Neural progenitor cell (in vitro differentiated cells): ENCODE measurements at regions not wholly inside any gene's neighbourhood (a gene's known extent, or its start where the extent isn't known, plus 50 kb on each side); places are given as distances from the start of the nearest gene placed in this dataset.
A peak's percentile ranks its signal among the peaks of the same experiment; 100 is the strongest.

ENCODE experiments used
- DNase-seq: peaks from one replicate; pipeline ENCODE4 v3.0.0-alpha.2; 2016; ENCODE audit warnings: low spot score
- H2AFZ ChIP-seq: fragments of 200-600 bp; sonication (generic); replicated peaks from 2 replicates; pipeline ENCODE4 v1.6.1; 2016; ENCODE audit warnings: antibody characterized with exemption
- H3F3A ChIP-seq: fragments of 200-600 bp; sonication (generic); 2 replicates; pipeline ENCODE4 v1.6.1; 2016; ENCODE audit warnings: antibody characterized with exemption, low read depth
- H3K27ac ChIP-seq: fragments of 200-600 bp; sonication (generic); 2 replicates; pipeline ENCODE4 v1.5.1; 2016; ENCODE audit warnings: mild to moderate bottlenecking
- H3K27me3 ChIP-seq: fragments of 200-600 bp; sonication (generic); 2 replicates; pipeline ENCODE4 v1.6.1; 2016; ENCODE audit warnings: mild to moderate bottlenecking, moderate library complexity
- H3K36me3 ChIP-seq: fragments of 200-600 bp; sonication (generic); 2 replicates; pipeline ENCODE4 v1.5.1; 2016
- H3K4me1 ChIP-seq: fragments of 200-600 bp; sonication (generic); 2 replicates; pipeline ENCODE4 v1.6.1; 2016; ENCODE audit warnings: mixed run types
- H3K4me2 ChIP-seq: fragments of 200-600 bp; sonication (generic); 2 replicates; pipeline ENCODE4 v1.6.1; 2016
- H3K4me3 ChIP-seq: fragments of 200-600 bp; sonication (generic); 2 replicates; pipeline ENCODE4 v1.5.1; 2016
- H3K79me2 ChIP-seq: fragments of 200-600 bp; sonication (generic); 2 replicates; pipeline ENCODE4 v1.6.1; 2016; ENCODE audit warnings: low read depth
- H3K9ac ChIP-seq: fragments of 200-600 bp; sonication (generic); 2 replicates; pipeline ENCODE4 v1.6.1; 2016
- H3K9me3 ChIP-seq: fragments of 200-600 bp; sonication (generic); 2 replicates; pipeline ENCODE4 v1.5.1; 2016; ENCODE audit warnings: low read depth
- H4K20me1 ChIP-seq: fragments of 200-600 bp; sonication (generic); 2 replicates; pipeline ENCODE4 v1.6.1; 2016; ENCODE audit warnings: low read depth
- H3K27ac Mint-ChIP-seq: 3 replicates; pipeline ENCODE4 v1.8.0; 2021; ENCODE audit warnings: mixed read lengths
- H3K27me3 Mint-ChIP-seq: 2 replicates; pipeline ENCODE4 v1.8.0; 2022; ENCODE audit warnings: low read depth, mild to moderate bottlenecking, inconsistent platforms, moderate library complexity, mixed read lengths; ENCODE audit not compliant: insufficient read depth
- H3K36me3 Mint-ChIP-seq: 3 replicates; pipeline ENCODE4 v1.8.0; 2021; ENCODE audit warnings: mixed read lengths
- H3K4me1 Mint-ChIP-seq: 3 replicates; pipeline ENCODE4 v1.8.0; 2021; ENCODE audit warnings: mixed read lengths
- H3K4me3 Mint-ChIP-seq: 3 replicates; pipeline ENCODE4 v1.8.0; 2021; ENCODE audit warnings: mild to moderate bottlenecking, moderate library complexity, mixed read lengths
- H3K9me3 Mint-ChIP-seq: 3 replicates; pipeline ENCODE4 v1.8.0; 2020; ENCODE audit warnings: mixed read lengths
- CTCF ChIP-seq: fragments of 200-600 bp; sonication (generic); IDR thresholded peaks from 2 replicates; pipeline ENCODE4 v1.5.1; 2017; ENCODE audit warnings: antibody characterized with exemption, mild to moderate bottlenecking
- EZH2 ChIP-seq: fragments of 200-600 bp; sonication (generic); IDR thresholded peaks from 2 replicates; pipeline ENCODE4 v1.6.1; 2017; ENCODE audit warnings: antibody characterized with exemption, mild to moderate bottlenecking, moderate library complexity
- EZH2phosphoT487 ChIP-seq: fragments of 200-600 bp; sonication (generic); IDR thresholded peaks from 2 replicates; pipeline ENCODE4 v1.6.1; 2017; ENCODE audit warnings: antibody characterized with exemption

DNA sequence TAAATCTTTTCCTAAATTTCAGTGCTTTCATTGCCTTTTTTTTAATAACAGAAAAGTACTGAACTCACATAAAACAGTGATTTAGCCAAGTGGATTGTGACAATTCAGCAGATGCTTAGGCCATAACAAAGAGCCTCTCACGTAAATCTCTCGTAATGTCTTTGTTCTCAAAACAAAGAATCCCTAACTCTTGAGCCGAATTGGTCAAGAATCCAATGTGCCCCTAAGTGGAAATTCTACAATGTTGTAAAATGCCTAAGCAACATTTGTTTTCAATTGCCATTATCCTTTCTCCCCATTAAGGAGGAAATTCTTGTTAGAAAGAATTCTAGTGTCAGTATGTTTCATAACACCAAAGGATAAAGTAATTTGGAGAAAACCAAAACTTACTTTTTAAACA, 235.7 kb upstream of the THBS1 start:
- no peaks in the 10 kb centered on the region for H3K36me3 Mint-ChIP-seq
- peak overlapping the region; percentile 85 for H3K27ac ChIP-seq
- peaks cover 12% of the 10 kb centered on the region for H3K9me3 Mint-ChIP-seq
- no peak overlapping the region for H3K4me3 Mint-ChIP-seq
- no peaks in the 10 kb centered on the region for H3K27me3 ChIP-seq
- H3K27me3 Mint-ChIP-seq = peaks cover 2% of the 10 kb centered on the region
- peaks cover 18% of the 10 kb centered on the region for H3K36me3 ChIP-seq
- H3K4me1 Mint-ChIP-seq = peaks cover 12% of the 10 kb centered on the region
- DNase-seq = peak; percentile 76
- H3K4me1 ChIP-seq = peaks cover 32% of the 10 kb centered on the region
- H2AFZ ChIP-seq = no peak overlapping the region
- no peaks in the 10 kb centered on the region for H4K20me1 ChIP-seq
- peaks cover 36% of the 10 kb centered on the region for H3F3A ChIP-seq
- H3K27ac Mint-ChIP-seq = no peak overlapping the region
- H3K79me2 ChIP-seq = no peaks in the 10 kb centered on the region
- TF ChIP-seq EZH2 (no peak), EZH2phosphoT487 (no peak), CTCF (no peak)
- H3K4me2 ChIP-seq = peak overlapping the region; percentile 46
- H3K9me3 ChIP-seq = peaks cover 16% of the 10 kb centered on the region
- H3K9ac ChIP-seq = no peak overlapping the region
- no peak overlapping the region for H3K4me3 ChIP-seq

- Histone ChIP-seq H3K27me3 (no peaks in the 10 kb centered on the region), H3K4me2 (no peak overlapping the region), H3K4me1 (peaks cover 14% of the 10 kb centered on the region), H3K9me3 (peaks cover 15% of the 10 kb centered on the region), H3K9ac (no peak overlapping the region), H3K79me2 (no peaks in the 10 kb centered on the region), H3F3A (peaks cover 22% of the 10 kb centered on the region), H4K20me1 (no peaks in the 10 kb centered on the region), H3K27ac (no peak overlapping the region), H3K36me3 (peaks cover 18% of the 10 kb centered on the region), H3K4me3 (no peak overlapping the region), H2AFZ (no peak overlapping the region)
- Mint-ChIP-seq H3K4me1 (no peaks in the 10 kb centered on the region), H3K27me3 (no peaks in the 10 kb centered on the region), H3K36me3 (no peaks in the 10 kb centered on the region), H3K9me3 (peaks cover 9% of the 10 kb centered on the region), H3K4me3 (no peak overlapping the region), H3K27ac (no peak overlapping the region)
- TF ChIP-seq EZH2 = no peak
- TF ChIP-seq CTCF = no peak
- TF ChIP-seq EZH2phosphoT487 = no peak
- no peak for DNase-seq
Observed at GRCh38 chr15:39347453-39347852, 233.4 kb upstream of the THBS1 start.

- Mint-ChIP-seq H3K27ac (no peak overlapping the region), H3K27me3 (no peaks in the 10 kb centered on the region), H3K9me3 (no peaks in the 10 kb centered on the region), H3K4me1 (no peaks in the 10 kb centered on the region), H3K4me3 (no peak overlapping the region), H3K36me3 (no peaks in the 10 kb centered on the region)
- H3K27me3 ChIP-seq = no peaks in the 10 kb centered on the region
- no peaks in the 10 kb centered on the region for H3K79me2 ChIP-seq
- no peaks in the 10 kb centered on the region for H3K4me1 ChIP-seq
- no peak overlapping the region for H3K4me3 ChIP-seq
- no peak overlapping the region for H3K4me2 ChIP-seq
- no peaks in the 10 kb centered on the region for H3K9me3 ChIP-seq
- no peak overlapping the region for H3K9ac ChIP-seq
- H3F3A ChIP-seq = peaks cover 1% of the 10 kb centered on the region
- H3K36me3 ChIP-seq = no peaks in the 10 kb centered on the region
- no peak overlapping the region for H3K27ac ChIP-seq
- no peak overlapping the region for H2AFZ ChIP-seq
- DNase-seq = no peak
- TF ChIP-seq CTCF = no peak
- no peak for TF ChIP-seq EZH2phosphoT487
- TF ChIP-seq EZH2 = no peak
- no peaks in the 10 kb centered on the region for H4K20me1 ChIP-seq
Observed at GRCh38 chr15:39350785-39351184, 230.1 kb upstream of the THBS1 start.

DNA sequence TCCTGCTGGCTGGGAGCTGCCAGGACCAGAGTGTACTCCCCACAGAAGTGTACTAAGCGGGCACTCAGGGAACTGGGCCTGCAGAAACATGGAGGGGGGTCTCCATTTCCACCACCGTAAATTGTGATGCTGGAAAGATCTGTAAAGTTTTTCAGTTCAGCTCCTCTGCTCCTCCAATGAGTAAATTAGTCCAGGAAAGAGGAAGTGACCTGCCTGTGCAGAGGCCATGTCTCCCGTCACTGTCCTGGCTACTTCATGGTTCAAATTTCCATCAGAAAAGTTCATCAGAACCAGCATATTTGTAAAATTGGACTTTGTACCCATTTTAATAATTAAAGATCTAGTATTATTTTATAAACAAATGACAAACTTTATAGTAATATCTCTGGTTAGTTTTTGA, 226.7 kb upstream of the THBS1 start:
- Mint-ChIP-seq H3K4me1 (no peaks in the 10 kb centered on the region), H3K36me3 (no peaks in the 10 kb centered on the region), H3K9me3 (no peaks in the 10 kb centered on the region), H3K27ac (no peak overlapping the region), H3K27me3 (no peaks in the 10 kb centered on the region), H3K4me3 (no peak overlapping the region)
- no peaks in the 10 kb centered on the region for H3F3A ChIP-seq
- no peak for TF ChIP-seq EZH2phosphoT487
- no peak for TF ChIP-seq EZH2
- no peak for TF ChIP-seq CTCF
- no peaks in the 10 kb centered on the region for H4K20me1 ChIP-seq
- H3K27me3 ChIP-seq = no peaks in the 10 kb centered on the region
- H3K36me3 ChIP-seq = no peaks in the 10 kb centered on the region
- H3K4me1 ChIP-seq = no peaks in the 10 kb centered on the region
- H3K9ac ChIP-seq = no peak overlapping the region
- DNase-seq = no peak
- no peak overlapping the region for H3K27ac ChIP-seq
- no peak overlapping the region for H3K4me2 ChIP-seq
- no peaks in the 10 kb centered on the region for H3K9me3 ChIP-seq
- no peak overlapping the region for H2AFZ ChIP-seq
- H3K79me2 ChIP-seq = no peaks in the 10 kb centered on the region
- H3K4me3 ChIP-seq = no peak overlapping the region
